GM10266 (cell line): ENCODE measurements at regions not wholly inside any gene's neighbourhood (a gene's known extent, or its start where the extent isn't known, plus 50 kb on each side); places are given as distances from the start of the nearest gene placed in this dataset.

ENCODE experiments used
- DNase-seq: peaks from one replicate; pipeline ENCODE4 v3.0.0; 2012; ENCODE audit errors: extremely low spot score
- TF ChIP-seq, protein P1 (sequence below): IDR thresholded peaks from 2 replicates; pipeline ENCODE4 v1.5.1; 2012; ENCODE audit warnings: mild to moderate bottlenecking, low read depth; ENCODE audit not compliant: control insufficient read depth, insufficient read depth; ENCODE audit errors: missing control alignments

DNA sequence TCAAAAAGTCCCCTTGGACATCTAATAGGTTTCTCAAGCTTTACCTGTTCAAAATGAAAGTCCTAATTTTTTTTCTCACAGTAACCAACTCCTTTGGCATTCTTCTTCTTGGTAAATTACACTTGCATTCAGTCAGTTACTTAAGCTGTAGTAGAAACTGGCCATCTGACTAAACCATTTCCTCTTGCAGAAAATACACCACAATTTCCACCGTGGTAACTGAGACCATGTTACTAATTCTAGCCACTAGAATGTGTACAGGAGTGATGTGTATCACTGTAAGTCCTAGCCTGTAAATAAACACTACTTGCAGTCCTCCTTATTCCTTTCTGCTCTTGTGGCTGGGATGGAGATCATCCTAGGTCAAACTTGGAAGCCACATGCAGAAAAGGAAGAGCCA is 965.4 kb upstream of the TMPRSS15 start:
- TF ChIP-seq, protein P1, sequence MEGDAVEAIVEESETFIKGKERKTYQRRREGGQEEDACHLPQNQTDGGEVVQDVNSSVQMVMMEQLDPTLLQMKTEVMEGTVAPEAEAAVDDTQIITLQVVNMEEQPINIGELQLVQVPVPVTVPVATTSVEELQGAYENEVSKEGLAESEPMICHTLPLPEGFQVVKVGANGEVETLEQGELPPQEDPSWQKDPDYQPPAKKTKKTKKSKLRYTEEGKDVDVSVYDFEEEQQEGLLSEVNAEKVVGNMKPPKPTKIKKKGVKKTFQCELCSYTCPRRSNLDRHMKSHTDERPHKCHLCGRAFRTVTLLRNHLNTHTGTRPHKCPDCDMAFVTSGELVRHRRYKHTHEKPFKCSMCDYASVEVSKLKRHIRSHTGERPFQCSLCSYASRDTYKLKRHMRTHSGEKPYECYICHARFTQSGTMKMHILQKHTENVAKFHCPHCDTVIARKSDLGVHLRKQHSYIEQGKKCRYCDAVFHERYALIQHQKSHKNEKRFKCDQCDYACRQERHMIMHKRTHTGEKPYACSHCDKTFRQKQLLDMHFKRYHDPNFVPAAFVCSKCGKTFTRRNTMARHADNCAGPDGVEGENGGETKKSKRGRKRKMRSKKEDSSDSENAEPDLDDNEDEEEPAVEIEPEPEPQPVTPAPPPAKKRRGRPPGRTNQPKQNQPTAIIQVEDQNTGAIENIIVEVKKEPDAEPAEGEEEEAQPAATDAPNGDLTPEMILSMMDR: no peak
- DNase-seq: no peak

DNA sequence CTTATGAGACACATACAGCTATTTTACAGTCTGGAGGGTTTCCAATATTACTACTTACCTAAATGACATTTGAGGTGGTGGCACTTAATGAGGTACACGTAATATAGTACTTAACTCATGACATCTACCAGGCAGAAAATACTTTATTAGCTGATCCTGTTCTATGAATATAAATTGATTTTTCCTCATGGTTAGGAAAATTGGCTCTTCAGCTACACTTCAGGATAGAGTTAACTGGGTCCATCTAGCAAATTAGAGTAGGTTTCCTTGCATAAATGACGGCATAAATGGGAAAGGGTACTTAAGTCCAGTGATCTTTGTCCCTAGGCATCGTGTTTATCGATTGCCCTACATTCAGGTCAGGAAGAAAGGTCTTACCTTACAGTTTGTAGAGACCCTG is 988.8 kb upstream of the TMPRSS15 start:
- no peak for DNase-seq
- TF ChIP-seq, protein P1: no peak

- TF ChIP-seq, protein P1: no peak
- DNase-seq: no peak
Measured at GRCh38 chr21:19400223-19400770, 996.7 kb upstream of the TMPRSS15 start.

- TF ChIP-seq, protein P1: no peak
- no peak for DNase-seq
Measured at GRCh38 chr21:19402870-19403269, 999.3 kb upstream of the TMPRSS15 start.

- no peak for DNase-seq
- TF ChIP-seq, protein P1: no peak
Measured at GRCh38 chr21:19405326-19405725, 1001.7 kb upstream of the TMPRSS15 start.

DNA sequence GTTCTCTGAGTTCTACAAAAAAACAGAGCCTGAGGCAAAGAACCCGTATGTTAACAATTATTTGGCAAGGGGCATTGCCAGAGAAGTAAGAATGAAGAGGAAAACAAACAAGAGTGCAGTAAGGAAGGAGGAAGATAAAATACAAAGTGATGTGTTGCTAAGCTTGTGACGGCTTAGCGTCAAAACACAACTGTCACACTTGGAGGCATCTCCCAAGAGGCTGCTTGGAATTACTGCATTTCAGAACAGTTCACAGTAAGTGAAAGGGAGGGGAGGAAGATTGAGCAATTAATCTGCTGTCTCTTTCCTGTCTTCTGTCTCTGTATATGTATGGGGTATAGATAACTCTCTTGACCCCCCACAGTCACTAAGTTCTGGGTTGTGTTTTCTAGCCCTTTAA is 1017.0 kb upstream of the TMPRSS15 start:
- TF ChIP-seq, protein P1: no peak
- no peak for DNase-seq

DNA sequence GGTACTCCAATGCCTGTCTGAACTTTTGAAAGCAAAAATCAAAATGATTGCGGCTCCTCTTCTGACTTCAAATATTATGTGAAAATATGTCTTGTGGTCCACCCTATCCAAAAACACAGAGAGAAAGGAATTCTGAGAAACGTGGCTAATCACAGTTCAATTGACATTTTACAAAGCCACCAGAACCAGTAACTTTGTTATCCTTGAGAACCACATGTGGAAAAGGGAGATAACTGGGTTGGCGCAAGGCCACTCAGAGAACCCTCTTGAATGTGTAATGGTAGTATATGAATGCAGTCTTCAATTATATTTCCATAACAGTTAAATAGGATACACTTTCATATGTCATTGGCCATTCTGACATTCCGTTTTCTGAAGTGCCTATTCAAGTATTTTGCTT is 1030.0 kb upstream of the TMPRSS15 start:
- DNase-seq: no peak
- TF ChIP-seq, protein P1: no peak
